ENCODE measurements at regions not wholly inside any gene's neighbourhood (a gene's known extent, or its start where the extent isn't known, plus 50 kb on each side); places are given as distances from the start of the nearest gene placed in this dataset.

- TF ChIP-seq TAF1 (IDR thresholded peaks at IDR 0.05; ENCODE audit: low read depth) (no peak), RAD21 (IDR thresholded peaks at IDR 0.05; ENCODE audit: low read depth) (no peak), TCF12 (IDR thresholded peaks at IDR 0.05; ENCODE audit: low read depth) (no peak), EP300 (IDR thresholded peaks at IDR 0.05; ENCODE audit: borderline replicate concordance) (no peak), TEAD4 (IDR thresholded peaks at IDR 0.05) (no peak)
Observed at GRCh38 chr1:56069824-56070223, 509.5 kb downstream of the PLPP3 start.

GRCh38 chr1:56068908-56069307, 510.5 kb downstream of the PLPP3 start:
- no peak for TF ChIP-seq EGR1 (IDR thresholded peaks at IDR 0.05)

- no peak for TF ChIP-seq CREB1 (IDR thresholded peaks at IDR 0.05; ENCODE audit: low read depth)
- no peak for TF ChIP-seq TCF12 (IDR thresholded peaks at IDR 0.05; ENCODE audit: low read depth)
- no peak for TF ChIP-seq CEBPB (IDR thresholded peaks at IDR 0.05)
Observed at GRCh38 chr1:56068210-56068609, 511.2 kb downstream of the PLPP3 start.

- TF ChIP-seq TAF1 (IDR thresholded peaks at IDR 0.05; ENCODE audit: low read depth) = no peak
- TF ChIP-seq EP300 (IDR thresholded peaks at IDR 0.05; ENCODE audit: borderline replicate concordance) = no peak
- no peak for TF ChIP-seq NFIC (IDR thresholded peaks at IDR 0.05)
- TF ChIP-seq RAD21 (IDR thresholded peaks at IDR 0.05; ENCODE audit: low read depth) = no peak
- TF ChIP-seq FOXM1 (IDR thresholded peaks at IDR 0.05; ENCODE audit: borderline replicate concordance, low read depth) = no peak
- no peak for TF ChIP-seq TCF12 (IDR thresholded peaks at IDR 0.05; ENCODE audit: low read depth)
- no peak for TF ChIP-seq USF1 (IDR thresholded peaks at IDR 0.05)
- TF ChIP-seq REST (IDR thresholded peaks at IDR 0.05; ENCODE audit: low read depth) = no peak
- TF ChIP-seq MAX (IDR thresholded peaks at IDR 0.05) = no peak
- TF ChIP-seq TEAD4 (IDR thresholded peaks at IDR 0.05) = no peak
- no peak for TF ChIP-seq CEBPB (IDR thresholded peaks at IDR 0.05)
- no peak for TF ChIP-seq YY1 (IDR thresholded peaks at IDR 0.05; ENCODE audit: low read depth)
- TF ChIP-seq EGR1 (IDR thresholded peaks at IDR 0.05) = no peak
- TF ChIP-seq ZBTB7A (IDR thresholded peaks at IDR 0.05; ENCODE audit: low read depth) = no peak
- TF ChIP-seq CREB1 (IDR thresholded peaks at IDR 0.05; ENCODE audit: low read depth) = no peak
Observed at GRCh38 chr1:56065729-56066128, 513.6 kb downstream of the PLPP3 start.

GRCh38 chr1:56064705-56065104, 514.7 kb downstream of the PLPP3 start:
- TF ChIP-seq EGR1 (IDR thresholded peaks at IDR 0.05) (no peak), TEAD4 (IDR thresholded peaks at IDR 0.05) (no peak), RAD21 (IDR thresholded peaks at IDR 0.05; ENCODE audit: low read depth) (no peak), CREB1 (IDR thresholded peaks at IDR 0.05; ENCODE audit: low read depth) (no peak), REST (IDR thresholded peaks at IDR 0.05; ENCODE audit: low read depth) (no peak), ZBTB7A (IDR thresholded peaks at IDR 0.05; ENCODE audit: low read depth) (no peak), FOXM1 (IDR thresholded peaks at IDR 0.05; ENCODE audit: borderline replicate concordance, low read depth) (no peak), TCF12 (IDR thresholded peaks at IDR 0.05; ENCODE audit: low read depth) (no peak), USF1 (IDR thresholded peaks at IDR 0.05) (no peak), TAF1 (IDR thresholded peaks at IDR 0.05; ENCODE audit: low read depth) (no peak), YY1 (IDR thresholded peaks at IDR 0.05; ENCODE audit: low read depth) (no peak), CEBPB (IDR thresholded peaks at IDR 0.05) (no peak), EP300 (IDR thresholded peaks at IDR 0.05; ENCODE audit: borderline replicate concordance) (no peak), NFIC (IDR thresholded peaks at IDR 0.05) (no peak), MAX (IDR thresholded peaks at IDR 0.05) (no peak)

- TF ChIP-seq TEAD4 (IDR thresholded peaks at IDR 0.05) = no peak
- TF ChIP-seq YY1 (IDR thresholded peaks at IDR 0.05; ENCODE audit: low read depth) = no peak
- TF ChIP-seq FOXM1 (IDR thresholded peaks at IDR 0.05; ENCODE audit: borderline replicate concordance, low read depth) = no peak
- no peak for TF ChIP-seq TCF12 (IDR thresholded peaks at IDR 0.05; ENCODE audit: low read depth)
- TF ChIP-seq RAD21 (IDR thresholded peaks at IDR 0.05; ENCODE audit: low read depth) = no peak
- no peak for TF ChIP-seq CEBPB (IDR thresholded peaks at IDR 0.05)
Observed at GRCh38 chr1:56063461-56063860, 515.9 kb downstream of the PLPP3 start.

GRCh38 chr1:56062625-56063024, 516.7 kb downstream of the PLPP3 start:
- TF ChIP-seq EP300 (IDR thresholded peaks at IDR 0.05; ENCODE audit: borderline replicate concordance) (no peak), CREB1 (IDR thresholded peaks at IDR 0.05; ENCODE audit: low read depth) (no peak), TAF1 (IDR thresholded peaks at IDR 0.05; ENCODE audit: low read depth) (no peak), MAX (IDR thresholded peaks at IDR 0.05) (no peak), RAD21 (IDR thresholded peaks at IDR 0.05; ENCODE audit: low read depth) (no peak), TCF12 (IDR thresholded peaks at IDR 0.05; ENCODE audit: low read depth) (no peak), NFIC (IDR thresholded peaks at IDR 0.05) (no peak), CEBPB (IDR thresholded peaks at IDR 0.05) (no peak), USF1 (IDR thresholded peaks at IDR 0.05) (no peak)
